ENCODE measurements at regions not wholly inside any gene's neighbourhood (a gene's known extent, or its start where the extent isn't known, plus 50 kb on each side); places are given as distances from the start of the nearest gene placed in this dataset.
A peak's percentile ranks its signal among the peaks of the same experiment; 100 is the strongest.
"Not testable (repeated sequence)": the region's sequence is repeated elsewhere in the genome, so short reads cannot be mapped to it uniquely, and the experiment has no call there.

DNA sequence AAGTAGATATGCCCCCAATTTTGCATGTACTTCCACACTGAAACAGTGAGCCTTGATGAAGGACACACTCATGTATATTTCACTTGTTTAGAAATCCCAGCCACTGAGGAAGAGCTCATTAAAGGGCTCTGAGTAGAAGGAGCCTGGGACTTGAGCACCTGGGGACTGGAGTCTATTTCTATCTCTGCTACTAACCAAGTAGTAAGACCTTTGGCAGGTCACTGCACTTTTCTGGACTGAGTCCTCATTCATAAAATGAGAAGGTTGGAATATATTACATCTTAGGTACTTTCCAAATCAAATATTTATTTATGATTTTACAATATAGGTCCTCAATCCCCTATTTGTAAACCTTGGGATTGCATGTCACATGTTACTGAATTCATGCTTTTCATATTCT, 78.2 kb upstream of the C4orf54 start:
- H3K27me3 ChIP-seq: no peaks in the 10 kb centered on the region
- H3K36me3 ChIP-seq: no peaks in the 10 kb centered on the region
- DNase-seq (no peak), ATAC-seq (no peak)
- H3K9me3 ChIP-seq: peaks cover 0 to 8% of the 10 kb centered on the region in 2 donors
- TF ChIP-seq, protein P1, sequence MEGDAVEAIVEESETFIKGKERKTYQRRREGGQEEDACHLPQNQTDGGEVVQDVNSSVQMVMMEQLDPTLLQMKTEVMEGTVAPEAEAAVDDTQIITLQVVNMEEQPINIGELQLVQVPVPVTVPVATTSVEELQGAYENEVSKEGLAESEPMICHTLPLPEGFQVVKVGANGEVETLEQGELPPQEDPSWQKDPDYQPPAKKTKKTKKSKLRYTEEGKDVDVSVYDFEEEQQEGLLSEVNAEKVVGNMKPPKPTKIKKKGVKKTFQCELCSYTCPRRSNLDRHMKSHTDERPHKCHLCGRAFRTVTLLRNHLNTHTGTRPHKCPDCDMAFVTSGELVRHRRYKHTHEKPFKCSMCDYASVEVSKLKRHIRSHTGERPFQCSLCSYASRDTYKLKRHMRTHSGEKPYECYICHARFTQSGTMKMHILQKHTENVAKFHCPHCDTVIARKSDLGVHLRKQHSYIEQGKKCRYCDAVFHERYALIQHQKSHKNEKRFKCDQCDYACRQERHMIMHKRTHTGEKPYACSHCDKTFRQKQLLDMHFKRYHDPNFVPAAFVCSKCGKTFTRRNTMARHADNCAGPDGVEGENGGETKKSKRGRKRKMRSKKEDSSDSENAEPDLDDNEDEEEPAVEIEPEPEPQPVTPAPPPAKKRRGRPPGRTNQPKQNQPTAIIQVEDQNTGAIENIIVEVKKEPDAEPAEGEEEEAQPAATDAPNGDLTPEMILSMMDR (IDR thresholded peaks at IDR 0.05): no peak
- no peak overlapping the region for H3K4me3 ChIP-seq
- H3K4me1 ChIP-seq: no peaks in the 10 kb centered on the region
- intact Hi-C loops (cut with DNase I): no loop called here
- H3K27ac ChIP-seq: no peak overlapping the region

DNA sequence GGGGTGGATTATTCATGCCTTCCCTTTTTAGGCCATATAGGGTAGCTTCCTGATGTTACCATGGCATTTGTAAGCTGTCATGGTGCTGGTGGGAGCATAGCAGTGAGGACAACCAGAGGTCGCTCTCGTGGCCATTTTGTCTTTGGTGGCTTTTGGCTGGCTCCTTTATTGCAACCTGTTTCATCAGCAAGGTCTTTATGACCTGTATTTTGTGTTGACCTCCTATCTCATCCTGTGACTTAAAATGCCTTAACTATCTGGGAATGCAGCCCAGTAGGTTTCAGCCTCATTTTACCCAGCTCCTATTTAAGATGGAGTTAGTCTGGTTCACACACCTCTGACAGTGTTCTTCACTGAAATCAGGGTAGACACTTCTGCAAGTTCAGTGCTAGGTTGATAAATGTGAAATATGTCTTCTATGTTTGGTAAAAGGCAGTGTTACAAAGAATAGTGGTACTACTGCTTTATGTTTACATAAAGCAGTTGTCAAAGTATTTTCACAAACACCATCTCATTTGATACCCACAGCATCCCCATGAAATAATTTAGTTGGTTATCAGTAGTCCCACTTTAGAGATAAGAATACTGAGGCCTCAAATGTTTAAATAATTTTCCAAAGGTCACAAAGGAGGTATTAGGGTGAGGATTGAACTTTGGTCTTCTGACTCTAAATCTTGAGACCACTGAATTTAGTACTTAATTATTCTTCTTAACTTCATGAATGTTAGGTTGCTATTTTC, 77.1 kb upstream of the C4orf54 start:
- no peak overlapping the region for H3K4me3 ChIP-seq
- intact Hi-C loops (cut with DNase I): no loop called here
- TF ChIP-seq, protein P1 (IDR thresholded peaks at IDR 0.05): no peak
- no peaks in the 10 kb centered on the region for H3K4me1 ChIP-seq
- ATAC-seq (no peak), DNase-seq (no peak)
- no peaks in the 10 kb centered on the region for H3K27me3 ChIP-seq
- H3K27ac ChIP-seq: no peak overlapping the region
- H3K9me3 ChIP-seq: peaks cover 0 to 8% of the 10 kb centered on the region in 2 donors
- H3K36me3 ChIP-seq: no peaks in the 10 kb centered on the region

DNA sequence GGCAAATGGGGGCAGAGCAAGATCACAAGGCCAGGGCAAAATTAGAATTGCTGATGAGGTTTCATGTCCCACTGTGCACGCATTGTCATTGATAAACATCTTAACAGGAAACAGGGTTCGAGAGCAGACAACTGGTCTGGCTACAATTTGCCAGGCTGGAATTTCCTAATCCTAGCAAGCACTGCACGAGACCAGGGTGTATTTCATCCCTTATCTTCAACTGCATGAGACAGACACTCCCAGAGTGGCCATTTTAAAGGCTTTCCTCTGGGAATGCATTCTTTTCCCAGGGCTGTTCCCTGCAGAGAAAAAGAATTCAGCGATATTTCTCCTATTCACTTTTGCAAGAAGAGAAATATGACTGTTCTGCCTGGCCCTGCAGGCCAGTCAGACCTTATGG, 75.8 kb upstream of the C4orf54 start:
- H3K36me3 ChIP-seq; intact Hi-C loops (cut with DNase I); H3K9me3 ChIP-seq; ATAC-seq; H3K27me3 ChIP-seq; H3K27ac ChIP-seq; DNase-seq; H3K4me3 ChIP-seq; H3K4me1 ChIP-seq: not testable (repeated sequence)

DNA sequence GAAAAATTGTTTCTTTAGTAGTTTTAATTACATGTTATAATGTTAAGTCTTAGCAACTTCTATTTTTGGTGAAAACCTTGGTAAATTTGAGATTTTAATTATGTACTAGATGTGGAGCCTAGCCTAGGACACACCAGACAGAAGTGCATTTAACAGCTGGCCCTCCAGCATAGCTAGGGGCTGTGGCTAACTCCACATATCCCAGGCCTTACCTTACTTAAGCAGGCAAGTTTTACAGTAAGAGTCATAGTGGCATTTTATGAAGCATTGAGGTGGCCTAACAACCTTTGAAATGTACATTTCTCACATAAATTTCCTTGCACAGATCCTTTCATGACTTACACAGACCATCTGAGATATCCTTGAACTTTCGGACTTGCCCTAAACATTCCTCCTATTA, 71.6 kb upstream of the C4orf54 start:
- Histone ChIP-seq H3K4me1 (no peaks in the 10 kb centered on the region), H3K27ac (no peak overlapping the region), H3K4me3 (no peak overlapping the region), H3K9me3 (peaks cover 0 to 7% of the 10 kb centered on the region in 2 donors), H3K36me3 (no peaks in the 10 kb centered on the region), H3K27me3 (no peaks in the 10 kb centered on the region)
- TF ChIP-seq, protein P1 (IDR thresholded peaks at IDR 0.05): no peak
- intact Hi-C loops (cut with DNase I): no loop called here
- ATAC-seq (no peak), DNase-seq (no peak)

DNA sequence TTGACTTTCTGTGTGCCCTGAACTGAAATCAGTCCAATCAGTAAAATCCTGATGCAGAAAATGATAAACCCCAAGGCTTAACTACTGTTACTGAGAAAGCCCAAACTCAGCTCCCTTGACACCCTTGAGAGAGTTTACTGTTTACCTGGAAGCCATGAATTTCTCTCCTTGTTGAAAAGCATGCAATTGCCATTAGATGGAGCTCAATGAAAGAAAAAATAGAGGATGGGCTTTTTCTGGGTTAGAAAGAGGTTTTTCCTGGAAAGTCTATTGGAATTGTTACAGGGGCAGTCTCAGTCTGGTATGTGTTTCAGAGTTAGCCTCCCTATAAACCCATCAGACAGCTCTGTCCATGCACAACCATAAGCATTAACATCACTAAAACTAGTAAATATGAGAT, 66.4 kb upstream of the C4orf54 start:
- intact Hi-C loops (cut with DNase I): no loop called here
- Histone ChIP-seq H3K4me1 (peaks cover 0 to 6% of the 10 kb centered on the region in 2 donors), H3K4me3 (no peak overlapping the region), H3K27me3 (no peaks in the 10 kb centered on the region), H3K9me3 (peaks cover 0 to 7% of the 10 kb centered on the region in 2 donors), H3K36me3 (no peaks in the 10 kb centered on the region), H3K27ac (peak overlapping the region in 1 of 2 donors; percentile 7)
- TF ChIP-seq, protein P1 (IDR thresholded peaks at IDR 0.05): no peak
- DNase-seq (peak in 1 of 4 donors; percentile 46), ATAC-seq (peak; percentile 28)

DNA sequence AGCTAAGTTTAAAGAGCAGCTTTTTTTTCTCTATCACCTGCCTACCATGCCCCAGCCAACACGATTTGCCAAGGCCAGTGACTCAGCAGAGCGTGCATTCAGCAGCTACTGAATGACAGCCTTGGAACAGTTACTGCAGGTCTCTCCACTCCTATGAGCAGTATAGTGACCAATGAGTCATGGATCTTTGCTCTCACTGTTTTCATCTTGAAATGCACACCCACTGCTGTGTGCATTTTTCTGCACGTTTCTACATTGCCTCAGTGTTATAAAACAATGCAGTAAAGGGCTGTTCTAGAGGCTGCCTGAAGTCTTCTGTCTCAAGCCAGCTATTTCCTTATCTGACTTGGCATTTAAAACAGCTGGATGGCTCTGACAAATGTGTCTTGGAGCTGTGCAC, 66.0 kb upstream of the C4orf54 start:
- Histone ChIP-seq H3K36me3 (no peaks in the 10 kb centered on the region), H3K27ac (peak overlapping the region; percentile 7 to 44), H3K27me3 (no peaks in the 10 kb centered on the region), H3K9me3 (peaks cover 0 to 7% of the 10 kb centered on the region in 2 donors), H3K4me1 (peaks cover 0 to 6% of the 10 kb centered on the region in 2 donors), H3K4me3 (no peak overlapping the region)
- ATAC-seq: peak; percentile 97
- intact Hi-C loops (cut with DNase I): no loop called here
- peak; percentile 12 to 71 (median 45) for DNase-seq
- TF ChIP-seq, protein P1 (IDR thresholded peaks at IDR 0.05): no peak

Data from left lung (tissue), 4 donors.